ENCODE measurements at regions not wholly inside any gene's neighbourhood (a gene's known extent, or its start where the extent isn't known, plus 50 kb on each side); places are given as distances from the start of the nearest gene placed in this dataset.

DNA sequence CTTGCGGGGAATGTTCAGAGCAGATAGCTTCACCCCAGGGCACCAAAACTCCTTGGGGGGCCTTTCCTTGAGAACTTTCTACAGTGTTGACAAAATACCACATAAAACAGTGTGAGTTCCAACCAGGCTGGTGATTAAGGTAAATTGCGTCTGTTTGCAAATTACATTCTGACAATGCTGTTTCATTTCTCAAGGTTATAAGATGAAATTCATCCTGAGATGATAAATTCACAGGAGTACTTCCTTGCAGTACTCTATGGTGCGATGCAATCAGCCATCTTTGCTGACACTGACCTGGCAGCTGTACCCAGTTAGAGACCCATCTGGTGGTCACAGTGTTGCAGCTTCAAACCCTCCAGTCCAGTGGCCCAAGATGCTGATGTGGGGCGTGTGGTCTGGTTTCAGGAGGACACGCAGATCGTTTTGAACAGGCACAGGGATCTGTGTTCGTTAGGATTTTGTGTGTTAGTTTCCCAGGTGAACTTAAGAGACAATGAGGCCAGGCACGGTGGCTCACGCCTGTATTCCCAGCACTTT, 99.5 kb upstream of the SLC66A3 start:
- TF ChIP-seq, protein P1, sequence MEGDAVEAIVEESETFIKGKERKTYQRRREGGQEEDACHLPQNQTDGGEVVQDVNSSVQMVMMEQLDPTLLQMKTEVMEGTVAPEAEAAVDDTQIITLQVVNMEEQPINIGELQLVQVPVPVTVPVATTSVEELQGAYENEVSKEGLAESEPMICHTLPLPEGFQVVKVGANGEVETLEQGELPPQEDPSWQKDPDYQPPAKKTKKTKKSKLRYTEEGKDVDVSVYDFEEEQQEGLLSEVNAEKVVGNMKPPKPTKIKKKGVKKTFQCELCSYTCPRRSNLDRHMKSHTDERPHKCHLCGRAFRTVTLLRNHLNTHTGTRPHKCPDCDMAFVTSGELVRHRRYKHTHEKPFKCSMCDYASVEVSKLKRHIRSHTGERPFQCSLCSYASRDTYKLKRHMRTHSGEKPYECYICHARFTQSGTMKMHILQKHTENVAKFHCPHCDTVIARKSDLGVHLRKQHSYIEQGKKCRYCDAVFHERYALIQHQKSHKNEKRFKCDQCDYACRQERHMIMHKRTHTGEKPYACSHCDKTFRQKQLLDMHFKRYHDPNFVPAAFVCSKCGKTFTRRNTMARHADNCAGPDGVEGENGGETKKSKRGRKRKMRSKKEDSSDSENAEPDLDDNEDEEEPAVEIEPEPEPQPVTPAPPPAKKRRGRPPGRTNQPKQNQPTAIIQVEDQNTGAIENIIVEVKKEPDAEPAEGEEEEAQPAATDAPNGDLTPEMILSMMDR (IDR thresholded peaks at IDR 0.05) = no peak
- no peak for TF ChIP-seq POLR2A (IDR thresholded peaks at IDR 0.05)
